Stimulated activated naive CD4-positive, alpha-beta T cell treated with Interleukin-2 at 50 U/mL for 16 hours (primary cell): ENCODE measurements at regions not wholly inside any gene's neighbourhood (a gene's known extent, or its start where the extent isn't known, plus 50 kb on each side); places are given as distances from the start of the nearest gene placed in this dataset.

Experiments used
- DNase-seq: peaks from one replicate; lab custom pipeline; 2025; lab: John Stamatoyannopoulos, UW

GRCh38 chr12:69096669-69097335 lies 142.6 kb upstream of the CPSF6 start:
- DNase-seq: no peak

- no peak for DNase-seq
Observed at GRCh38 chr12:69097619-69098368, 141.6 kb upstream of the CPSF6 start.

GRCh38 chr12:69099201-69099837 lies 140.1 kb upstream of the CPSF6 start:
- no peak for DNase-seq

GRCh38 chr12:69101505-69101904 lies 137.9 kb upstream of the CPSF6 start:
- DNase-seq: no peak

GRCh38 chr12:69102856-69103255 lies 136.5 kb upstream of the CPSF6 start:
- DNase-seq: no peak

GRCh38 chr12:69105101-69105962 lies 134.0 kb upstream of the CPSF6 start:
- no peak for DNase-seq

GRCh38 chr12:69106482-69107118 lies 132.8 kb upstream of the CPSF6 start:
- DNase-seq: no peak

GRCh38 chr12:69107541-69107940 lies 131.8 kb upstream of the CPSF6 start:
- no peak for DNase-seq

GRCh38 chr12:69108037-69108436 lies 131.3 kb upstream of the CPSF6 start:
- DNase-seq: no peak

GRCh38 chr12:69112616-69113015 lies 126.8 kb upstream of the CPSF6 start:
- no peak for DNase-seq

- DNase-seq: no peak
Observed at GRCh38 chr12:69115099-69115498, 124.3 kb upstream of the CPSF6 start.

- no peak for DNase-seq
Observed at GRCh38 chr12:69115951-69116350, 123.4 kb upstream of the CPSF6 start.

GRCh38 chr12:69117566-69118266 lies 121.7 kb upstream of the CPSF6 start:
- DNase-seq: no peak

GRCh38 chr12:69118516-69118915 lies 120.9 kb upstream of the CPSF6 start:
- DNase-seq: no peak

GRCh38 chr12:69119770-69120169 lies 119.6 kb upstream of the CPSF6 start:
- DNase-seq: no peak

- no peak for DNase-seq
Observed at GRCh38 chr12:69120354-69120753, 119.0 kb upstream of the CPSF6 start.

GRCh38 chr12:69123311-69123710 lies 116.1 kb upstream of the CPSF6 start:
- DNase-seq: no peak

- no peak for DNase-seq
Observed at GRCh38 chr12:69123919-69124638, 115.3 kb upstream of the CPSF6 start.

GRCh38 chr12:69129017-69129416 lies 110.4 kb upstream of the CPSF6 start:
- DNase-seq: no peak

GRCh38 chr12:69129564-69129963 lies 109.8 kb upstream of the CPSF6 start:
- no peak for DNase-seq
